Gastroesophageal sphincter (tissue), 3 donors: ENCODE measurements at regions not wholly inside any gene's neighbourhood (a gene's known extent, or its start where the extent isn't known, plus 50 kb on each side); places are given as distances from the start of the nearest gene placed in this dataset.

Experiments
- POLR2A ChIP-seq, 2 donors: fragments of 450-650 bp; IDR thresholded peaks; one replicate each; pipeline ENCODE4 v1.6.1; 2017; ENCODE audit warnings: antibody characterized with exemption in 2 of 2, mild to moderate bottlenecking in 2 of 2, moderate library complexity in 1 of 2
- POLR2AphosphoS5 ChIP-seq: sonication (generic); formaldehyde crosslinking; IDR thresholded peaks from one replicate; pipeline ENCODE4 v1.6.1; 2017; ENCODE audit warnings: antibody characterized with exemption
- TF ChIP-seq, protein P1 (sequence below), 4 experiments: fragments of 200-600 bp in 2 of 4; fragments of 450-650 bp in 2 of 4; sonication (generic) in 1 of 4; IDR thresholded peaks; one replicate each; pipeline ENCODE4 v1.5.1; 2017 to 2019; ENCODE audit warnings: antibody characterized with exemption in 4 of 4, mild to moderate bottlenecking in 2 of 4, moderate library complexity in 2 of 4

DNA sequence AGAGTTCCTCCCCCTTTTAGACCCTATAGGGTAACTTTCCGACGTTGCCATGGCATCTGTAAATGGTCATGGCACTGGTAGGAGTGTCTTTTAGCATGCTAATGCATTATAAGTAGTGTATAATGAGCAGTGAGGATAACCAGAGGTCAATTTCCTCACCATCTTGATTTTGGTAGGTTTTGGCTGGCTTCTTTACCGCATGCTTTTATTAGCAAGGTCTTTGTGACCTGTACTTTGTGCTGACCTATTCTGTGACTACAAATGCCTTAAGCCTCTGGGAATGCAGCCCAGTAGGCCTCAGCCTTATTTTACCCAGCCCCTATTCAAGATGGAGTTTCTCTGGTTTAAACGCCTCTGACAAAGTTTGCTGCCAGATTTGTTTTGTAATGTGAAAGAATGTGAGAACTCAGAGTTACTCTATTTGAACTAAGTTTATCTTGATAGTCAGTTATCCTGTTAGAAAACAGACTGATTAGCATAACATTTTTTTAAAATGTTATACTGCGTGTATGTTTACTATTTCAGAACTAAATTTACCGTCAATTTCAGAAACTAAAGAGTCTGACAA, 111.3 kb upstream of the PRSS16 start:
- no peak for TF ChIP-seq POLR2A (IDR thresholded peaks at IDR 0.05)
- TF ChIP-seq, protein P1, sequence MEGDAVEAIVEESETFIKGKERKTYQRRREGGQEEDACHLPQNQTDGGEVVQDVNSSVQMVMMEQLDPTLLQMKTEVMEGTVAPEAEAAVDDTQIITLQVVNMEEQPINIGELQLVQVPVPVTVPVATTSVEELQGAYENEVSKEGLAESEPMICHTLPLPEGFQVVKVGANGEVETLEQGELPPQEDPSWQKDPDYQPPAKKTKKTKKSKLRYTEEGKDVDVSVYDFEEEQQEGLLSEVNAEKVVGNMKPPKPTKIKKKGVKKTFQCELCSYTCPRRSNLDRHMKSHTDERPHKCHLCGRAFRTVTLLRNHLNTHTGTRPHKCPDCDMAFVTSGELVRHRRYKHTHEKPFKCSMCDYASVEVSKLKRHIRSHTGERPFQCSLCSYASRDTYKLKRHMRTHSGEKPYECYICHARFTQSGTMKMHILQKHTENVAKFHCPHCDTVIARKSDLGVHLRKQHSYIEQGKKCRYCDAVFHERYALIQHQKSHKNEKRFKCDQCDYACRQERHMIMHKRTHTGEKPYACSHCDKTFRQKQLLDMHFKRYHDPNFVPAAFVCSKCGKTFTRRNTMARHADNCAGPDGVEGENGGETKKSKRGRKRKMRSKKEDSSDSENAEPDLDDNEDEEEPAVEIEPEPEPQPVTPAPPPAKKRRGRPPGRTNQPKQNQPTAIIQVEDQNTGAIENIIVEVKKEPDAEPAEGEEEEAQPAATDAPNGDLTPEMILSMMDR (IDR thresholded peaks at IDR 0.05), result no peak
- no peak for TF ChIP-seq POLR2AphosphoS5
